ENCODE measurements at regions not wholly inside any gene's neighbourhood (a gene's known extent, or its start where the extent isn't known, plus 50 kb on each side); places are given as distances from the start of the nearest gene placed in this dataset.
"Not testable (repeated sequence)": the region's sequence is repeated elsewhere in the genome, so short reads cannot be mapped to it uniquely, and the experiment has no call there.

DNA sequence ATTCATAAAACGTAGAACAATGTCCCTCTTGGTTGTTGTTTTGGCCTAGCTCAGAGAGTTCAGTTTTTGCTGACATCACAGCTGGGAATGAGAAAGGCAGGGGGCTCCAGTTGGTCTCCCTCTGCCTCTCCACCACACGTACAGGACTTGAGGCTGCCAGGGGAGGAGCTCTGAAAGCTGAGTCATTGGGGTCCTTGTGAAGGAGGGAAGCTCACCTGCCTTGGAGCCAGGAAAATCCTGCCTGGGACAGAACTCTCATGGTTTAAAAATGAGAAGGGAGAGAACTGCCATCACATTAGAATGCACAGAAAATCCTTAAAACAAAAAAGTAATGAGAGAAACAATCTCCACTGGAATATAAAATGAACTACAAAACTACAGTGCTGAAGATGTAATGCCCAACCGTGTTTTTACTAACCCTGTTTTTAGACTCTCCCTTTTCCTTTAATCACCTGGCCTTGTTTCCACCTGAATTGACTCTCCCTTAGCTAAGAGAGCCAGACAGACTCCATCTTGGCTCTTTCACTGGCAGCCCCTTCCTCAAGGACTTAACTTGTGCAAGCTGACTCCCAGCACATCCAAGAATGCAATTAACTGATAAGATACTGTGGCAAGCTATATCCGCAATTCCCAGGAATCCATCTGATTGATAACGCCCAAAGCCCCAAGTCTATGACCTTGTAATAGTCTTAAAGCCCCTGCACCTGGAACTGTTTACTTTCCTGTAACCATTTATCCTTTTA is 58.6 kb upstream of the TARP start:
- in situ Hi-C loops (cut with MboI; ENCODE audit: low sequenced_read_pairs, unreplicated experiment), result loop anchor here (25.0 kb wide), 1 partner anchor 420 kb away; the partner anchor contains the start of genes EPDR1 and SFRP4
- not testable (repeated sequence) for DNase-seq (ENCODE audit: low spot score)

- in situ Hi-C loops (cut with MboI; ENCODE audit: low sequenced_read_pairs, unreplicated experiment), result loop anchor here (25.0 kb wide), 1 partner anchor 419 kb away; the partner anchor contains the start of genes EPDR1 and SFRP4
- DNase-seq (ENCODE audit: low spot score), result no peak
- no peak for TF ChIP-seq CTCF (IDR thresholded peaks at IDR 0.05; ENCODE audit: borderline replicate concordance, control extremely low read depth, extremely low read depth, insufficient read depth, missing control alignments)
These were observed 57.6 kb upstream of the TARP start for GRCh38 chr7:38330861-38331621.

- no peak for DNase-seq (ENCODE audit: low spot score)
- in situ Hi-C loops (cut with MboI; ENCODE audit: low sequenced_read_pairs, unreplicated experiment), result loop anchor here (25.0 kb wide), 1 partner anchor 418 kb away; the partner anchor contains the start of genes EPDR1 and SFRP4
- no peak for TF ChIP-seq CTCF (IDR thresholded peaks at IDR 0.05; ENCODE audit: borderline replicate concordance, control extremely low read depth, extremely low read depth, insufficient read depth, missing control alignments)
These were observed 56.6 kb upstream of the TARP start for GRCh38 chr7:38330039-38330438.

- TF ChIP-seq CTCF (IDR thresholded peaks at IDR 0.05; ENCODE audit: borderline replicate concordance, control extremely low read depth, extremely low read depth, insufficient read depth, missing control alignments), result no peak
- DNase-seq (ENCODE audit: low spot score), result no peak
- in situ Hi-C loops (cut with MboI; ENCODE audit: low sequenced_read_pairs, unreplicated experiment), result loop anchor here (25.0 kb wide), 1 partner anchor 417 kb away; the partner anchor contains the start of genes EPDR1 and SFRP4
These were observed 55.9 kb upstream of the TARP start for GRCh38 chr7:38329340-38329739.

GRCh38 chr7:38328814-38329213 is 55.4 kb upstream of the TARP start:
- TF ChIP-seq CTCF (IDR thresholded peaks at IDR 0.05; ENCODE audit: borderline replicate concordance, control extremely low read depth, extremely low read depth, insufficient read depth, missing control alignments), result no peak
- in situ Hi-C loops (cut with MboI; ENCODE audit: low sequenced_read_pairs, unreplicated experiment), result loop anchor here (25.0 kb wide), 1 partner anchor 417 kb away; the partner anchor contains the start of genes EPDR1 and SFRP4
- DNase-seq (ENCODE audit: low spot score), result no peak

- in situ Hi-C loops (cut with MboI; ENCODE audit: low sequenced_read_pairs, unreplicated experiment), result loop anchor here (25.0 kb wide), 1 partner anchor 415 kb away; the partner anchor contains the start of genes EPDR1 and SFRP4
- DNase-seq (ENCODE audit: low spot score), result no peak
- TF ChIP-seq CTCF (IDR thresholded peaks at IDR 0.05; ENCODE audit: borderline replicate concordance, control extremely low read depth, extremely low read depth, insufficient read depth, missing control alignments), result no peak
These were observed 54.2 kb upstream of the TARP start for GRCh38 chr7:38327637-38328036.
